OCI-LY1 (cell line): ENCODE measurements at regions not wholly inside any gene's neighbourhood (a gene's known extent, or its start where the extent isn't known, plus 50 kb on each side); places are given as distances from the start of the nearest gene placed in this dataset.

Experiments
- EZH2 ChIP-seq: fragments of 200-600 bp; sonication (generic), shearing (Covaris generic); IDR thresholded peaks from 2 replicates; pipeline ENCODE4 v1.8.0; 2017; ENCODE audit warnings: borderline replicate concordance, mixed run types, mild to moderate bottlenecking, antibody characterized with exemption, low read length, moderate library complexity, mixed read lengths
- TF ChIP-seq, protein P1 (sequence below): fragments of 200-600 bp; sonication (generic), shearing (Covaris generic); IDR thresholded peaks from 2 replicates; pipeline ENCODE4 v1.5.1; 2017; ENCODE audit warnings: mild to moderate bottlenecking, antibody characterized with exemption, low read length, moderate library complexity, mixed read lengths

DNA sequence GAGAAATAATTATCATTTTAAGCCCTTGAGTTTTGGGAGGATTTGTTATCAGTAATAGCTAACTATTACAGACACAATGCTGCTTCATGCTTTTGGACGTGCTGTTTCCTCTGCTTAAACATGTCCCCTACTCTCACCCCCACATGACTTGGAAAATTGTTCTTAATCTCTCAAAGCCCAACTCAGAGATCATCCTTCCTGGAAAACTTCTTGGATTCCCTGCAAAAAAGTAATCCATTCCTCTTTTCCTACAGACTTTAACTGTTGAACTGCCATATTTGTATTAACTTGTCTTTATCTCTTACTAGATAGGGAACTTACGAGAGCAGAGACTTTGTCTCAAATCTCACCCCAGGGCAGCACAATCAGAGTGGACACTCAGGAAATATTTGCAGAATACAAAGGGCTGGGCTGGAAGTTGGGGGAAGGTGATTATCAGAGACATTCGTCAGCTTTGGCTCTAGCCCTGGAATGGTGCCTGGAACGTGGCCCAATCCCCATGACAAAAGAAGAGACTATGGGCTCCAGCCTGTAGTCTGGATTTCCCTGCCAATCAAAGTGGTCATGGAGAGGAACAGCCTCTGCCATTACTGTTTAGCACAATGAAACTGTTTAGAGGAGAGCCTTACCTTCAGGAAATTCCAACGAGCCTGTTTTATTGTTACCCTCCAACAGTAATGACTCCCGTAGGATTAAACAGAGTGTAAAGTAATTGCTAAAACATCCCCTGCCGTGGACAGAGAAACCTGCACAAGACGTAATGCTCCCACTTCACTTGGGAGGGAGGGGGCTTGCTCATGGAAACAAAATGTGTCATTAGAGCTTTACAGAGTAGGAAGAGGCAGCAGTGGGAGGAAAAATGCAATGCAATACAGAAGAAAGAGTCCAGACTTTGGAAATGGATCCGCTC lies 140.4 kb upstream of the AUTS2 start:
- TF ChIP-seq, protein P1, sequence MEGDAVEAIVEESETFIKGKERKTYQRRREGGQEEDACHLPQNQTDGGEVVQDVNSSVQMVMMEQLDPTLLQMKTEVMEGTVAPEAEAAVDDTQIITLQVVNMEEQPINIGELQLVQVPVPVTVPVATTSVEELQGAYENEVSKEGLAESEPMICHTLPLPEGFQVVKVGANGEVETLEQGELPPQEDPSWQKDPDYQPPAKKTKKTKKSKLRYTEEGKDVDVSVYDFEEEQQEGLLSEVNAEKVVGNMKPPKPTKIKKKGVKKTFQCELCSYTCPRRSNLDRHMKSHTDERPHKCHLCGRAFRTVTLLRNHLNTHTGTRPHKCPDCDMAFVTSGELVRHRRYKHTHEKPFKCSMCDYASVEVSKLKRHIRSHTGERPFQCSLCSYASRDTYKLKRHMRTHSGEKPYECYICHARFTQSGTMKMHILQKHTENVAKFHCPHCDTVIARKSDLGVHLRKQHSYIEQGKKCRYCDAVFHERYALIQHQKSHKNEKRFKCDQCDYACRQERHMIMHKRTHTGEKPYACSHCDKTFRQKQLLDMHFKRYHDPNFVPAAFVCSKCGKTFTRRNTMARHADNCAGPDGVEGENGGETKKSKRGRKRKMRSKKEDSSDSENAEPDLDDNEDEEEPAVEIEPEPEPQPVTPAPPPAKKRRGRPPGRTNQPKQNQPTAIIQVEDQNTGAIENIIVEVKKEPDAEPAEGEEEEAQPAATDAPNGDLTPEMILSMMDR, result no peak
- no peak for TF ChIP-seq EZH2
